ENCODE measurements at regions not wholly inside any gene's neighbourhood (a gene's known extent, or its start where the extent isn't known, plus 50 kb on each side); places are given as distances from the start of the nearest gene placed in this dataset.

DNA sequence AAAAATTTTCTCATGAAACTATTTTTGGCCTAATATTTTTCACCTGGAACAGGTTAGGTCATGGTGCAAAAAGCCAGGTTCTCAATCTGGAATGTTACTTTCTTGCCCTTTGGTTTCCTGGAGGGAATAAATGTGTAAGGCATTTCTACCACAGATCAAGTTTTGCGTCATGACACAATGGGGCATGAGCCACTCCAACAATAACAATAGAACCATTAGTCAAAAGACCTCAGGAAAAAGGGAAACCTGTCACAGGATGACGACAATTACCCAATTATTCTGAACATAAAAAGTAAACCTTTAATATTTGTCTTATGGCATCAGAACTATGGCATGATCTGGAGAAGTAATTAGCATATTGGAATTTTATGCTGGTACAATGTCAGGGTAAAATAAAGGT, 88.2 kb upstream of the HNRNPA3 start:
- intact Hi-C loops (cut with DNase I; ENCODE audit: low total_unique reads) (no loop called here), in situ Hi-C loops (cut with MboI; ENCODE audit: low sequenced_read_pairs in 4 of 4) (no loop called here)
- Histone ChIP-seq H3K27ac (no peak overlapping the region), H3K27me3 (no peaks in the 10 kb centered on the region), H3K4me3 (no peak overlapping the region), H3K9me3 (no peaks in the 10 kb centered on the region), H3K4me1 (no peaks in the 10 kb centered on the region), H3K36me3 (no peaks in the 10 kb centered on the region)
- ATAC-seq (no peak), DNase-seq (no peak)
- no peak for TF ChIP-seq POLR2A (IDR thresholded peaks at IDR 0.05)
- TF ChIP-seq, protein P1, sequence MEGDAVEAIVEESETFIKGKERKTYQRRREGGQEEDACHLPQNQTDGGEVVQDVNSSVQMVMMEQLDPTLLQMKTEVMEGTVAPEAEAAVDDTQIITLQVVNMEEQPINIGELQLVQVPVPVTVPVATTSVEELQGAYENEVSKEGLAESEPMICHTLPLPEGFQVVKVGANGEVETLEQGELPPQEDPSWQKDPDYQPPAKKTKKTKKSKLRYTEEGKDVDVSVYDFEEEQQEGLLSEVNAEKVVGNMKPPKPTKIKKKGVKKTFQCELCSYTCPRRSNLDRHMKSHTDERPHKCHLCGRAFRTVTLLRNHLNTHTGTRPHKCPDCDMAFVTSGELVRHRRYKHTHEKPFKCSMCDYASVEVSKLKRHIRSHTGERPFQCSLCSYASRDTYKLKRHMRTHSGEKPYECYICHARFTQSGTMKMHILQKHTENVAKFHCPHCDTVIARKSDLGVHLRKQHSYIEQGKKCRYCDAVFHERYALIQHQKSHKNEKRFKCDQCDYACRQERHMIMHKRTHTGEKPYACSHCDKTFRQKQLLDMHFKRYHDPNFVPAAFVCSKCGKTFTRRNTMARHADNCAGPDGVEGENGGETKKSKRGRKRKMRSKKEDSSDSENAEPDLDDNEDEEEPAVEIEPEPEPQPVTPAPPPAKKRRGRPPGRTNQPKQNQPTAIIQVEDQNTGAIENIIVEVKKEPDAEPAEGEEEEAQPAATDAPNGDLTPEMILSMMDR (IDR thresholded peaks at IDR 0.05 in 4 of 5, conservative IDR thresholded peaks at IDR 0.05 in 1 of 5): no peak

DNA sequence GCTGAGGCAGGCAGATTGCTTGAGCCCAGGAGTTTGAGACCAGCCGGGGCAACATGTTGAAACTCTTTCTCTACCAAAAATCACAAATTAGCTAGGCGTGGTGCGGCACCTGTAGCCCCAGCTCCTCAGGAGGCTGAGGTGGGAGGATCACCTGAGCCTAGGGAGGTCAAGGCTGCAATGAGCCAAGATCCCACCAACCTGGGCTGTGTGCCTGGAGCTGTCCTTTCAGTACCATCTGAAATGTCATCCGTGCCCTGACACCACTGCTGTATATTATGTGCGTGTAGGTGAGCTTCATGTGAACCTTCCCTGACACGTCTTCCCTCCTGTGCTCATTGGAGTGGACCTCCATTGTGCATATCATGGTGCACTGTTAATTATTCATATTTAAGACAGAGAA, 84.8 kb upstream of the HNRNPA3 start:
- no peaks in the 10 kb centered on the region for H3K27me3 ChIP-seq
- in situ Hi-C loops (cut with MboI; ENCODE audit: low sequenced_read_pairs in 4 of 4): no loop called here
- H3K9me3 ChIP-seq: no peaks in the 10 kb centered on the region
- H3K4me1 ChIP-seq: no peaks in the 10 kb centered on the region
- intact Hi-C loops (cut with DNase I; ENCODE audit: low total_unique reads): no loop called here
- H3K27ac ChIP-seq: no peak overlapping the region
- H3K4me3 ChIP-seq: no peak overlapping the region
- no peak for DNase-seq
- H3K36me3 ChIP-seq: no peaks in the 10 kb centered on the region
- ATAC-seq: no peak
- TF ChIP-seq, protein P1 (IDR thresholded peaks at IDR 0.05 in 4 of 5, conservative IDR thresholded peaks at IDR 0.05 in 1 of 5): no peak
- TF ChIP-seq POLR2A (IDR thresholded peaks at IDR 0.05): no peak

DNA sequence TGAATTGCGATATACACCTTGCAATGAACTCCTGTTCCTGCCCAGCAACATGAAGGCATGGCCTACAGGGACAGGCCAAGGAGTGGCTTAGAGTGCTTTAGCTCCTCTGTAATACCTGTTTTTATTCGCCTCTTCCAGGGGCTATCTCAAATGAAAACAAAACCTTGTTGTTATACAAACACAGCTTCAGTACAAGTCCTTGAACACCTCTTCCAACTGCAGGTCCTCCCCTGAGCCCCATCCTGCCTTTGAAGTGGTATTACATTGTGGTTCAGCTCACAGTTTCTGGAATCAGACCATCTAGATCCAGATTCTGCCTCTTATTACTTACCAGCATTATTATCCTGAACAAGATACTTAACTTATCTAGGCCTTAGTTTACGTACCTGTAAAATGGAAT, 83.0 kb upstream of the HNRNPA3 start:
- no peak for ATAC-seq
- no peak overlapping the region for H3K4me3 ChIP-seq
- no peak overlapping the region for H3K27ac ChIP-seq
- intact Hi-C loops (cut with DNase I; ENCODE audit: low total_unique reads) (no loop called here), in situ Hi-C loops (cut with MboI; ENCODE audit: low sequenced_read_pairs in 4 of 4) (no loop called here)
- H3K9me3 ChIP-seq: no peaks in the 10 kb centered on the region
- H3K36me3 ChIP-seq: no peaks in the 10 kb centered on the region
- no peaks in the 10 kb centered on the region for H3K4me1 ChIP-seq
- TF ChIP-seq, protein P1 (IDR thresholded peaks at IDR 0.05 in 4 of 5, conservative IDR thresholded peaks at IDR 0.05 in 1 of 5): no peak
- TF ChIP-seq POLR2A (IDR thresholded peaks at IDR 0.05): no peak
- no peak for DNase-seq
- no peaks in the 10 kb centered on the region for H3K27me3 ChIP-seq

DNA sequence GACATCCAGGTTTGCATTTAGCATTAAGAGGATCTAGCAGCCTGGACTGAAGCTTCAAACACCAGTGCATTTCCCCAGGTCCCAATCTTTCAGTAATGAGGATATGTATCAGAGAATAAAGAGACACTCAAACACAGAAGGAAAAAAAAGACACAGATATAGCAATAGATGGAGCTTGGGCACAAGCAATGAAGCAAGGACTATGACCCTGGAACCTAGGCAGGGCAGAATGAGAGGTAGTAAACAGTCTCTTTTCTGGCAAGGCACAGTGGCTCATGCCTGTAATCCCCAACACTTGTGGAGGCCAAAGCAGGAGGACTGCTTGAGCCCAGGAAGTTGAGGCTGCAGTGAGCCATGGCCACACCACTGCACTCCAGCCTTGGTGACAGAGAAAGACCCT, 80.7 kb upstream of the HNRNPA3 start:
- H3K27me3 ChIP-seq: no peaks in the 10 kb centered on the region
- TF ChIP-seq POLR2A (IDR thresholded peaks at IDR 0.05): no peak
- TF ChIP-seq, protein P1 (IDR thresholded peaks at IDR 0.05 in 4 of 5, conservative IDR thresholded peaks at IDR 0.05 in 1 of 5): no peak
- ATAC-seq (no peak), DNase-seq (no peak)
- no peak overlapping the region for H3K4me3 ChIP-seq
- H3K36me3 ChIP-seq: no peaks in the 10 kb centered on the region
- in situ Hi-C loops (cut with MboI; ENCODE audit: low sequenced_read_pairs in 4 of 4) (no loop called here), intact Hi-C loops (cut with DNase I; ENCODE audit: low total_unique reads) (no loop called here)
- no peak overlapping the region for H3K27ac ChIP-seq
- no peaks in the 10 kb centered on the region for H3K9me3 ChIP-seq
- H3K4me1 ChIP-seq: no peaks in the 10 kb centered on the region

DNA sequence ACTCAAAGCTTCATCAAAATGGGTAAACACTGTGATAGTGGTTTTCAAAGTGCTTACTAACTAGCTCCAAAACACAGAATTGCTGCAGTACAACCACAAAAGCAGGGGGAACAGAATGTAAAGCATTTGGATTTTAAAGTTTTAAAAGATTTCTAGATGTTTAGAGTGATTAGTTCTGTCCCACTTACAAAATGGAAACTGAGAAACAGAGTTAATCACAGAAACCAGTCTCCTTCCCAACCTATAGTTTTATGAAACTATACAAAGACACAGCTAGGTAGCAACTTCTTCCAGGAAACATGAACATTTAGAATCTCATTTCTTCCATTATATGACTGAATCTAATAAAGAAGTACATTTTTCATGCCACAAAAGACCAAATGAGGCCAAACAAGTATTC, 73.8 kb upstream of the HNRNPA3 start:
- TF ChIP-seq, protein P1 (IDR thresholded peaks at IDR 0.05 in 4 of 5, conservative IDR thresholded peaks at IDR 0.05 in 1 of 5): no peak
- TF ChIP-seq POLR2A (IDR thresholded peaks at IDR 0.05): no peak
- H3K9me3 ChIP-seq: no peaks in the 10 kb centered on the region
- H3K4me3 ChIP-seq: no peak overlapping the region
- intact Hi-C loops (cut with DNase I; ENCODE audit: low total_unique reads) (no loop called here), in situ Hi-C loops (cut with MboI; ENCODE audit: low sequenced_read_pairs in 4 of 4) (no loop called here)
- ATAC-seq (no peak), DNase-seq (no peak)
- H3K4me1 ChIP-seq: no peaks in the 10 kb centered on the region
- H3K27ac ChIP-seq: no peak overlapping the region
- peaks cover 0 to 2% (median 0%) of the 10 kb centered on the region in 3 donors for H3K27me3 ChIP-seq
- H3K36me3 ChIP-seq: no peaks in the 10 kb centered on the region
